NB4 (cell line): ENCODE measurements at regions not wholly inside any gene's neighbourhood (a gene's known extent, or its start where the extent isn't known, plus 50 kb on each side); places are given as distances from the start of the nearest gene placed in this dataset.

ENCODE experiments used
- MYC ChIP-seq: IDR thresholded peaks from 2 replicates; pipeline ENCODE4 v1.6.1; 2011; ENCODE audit warnings: low read depth, low read length
- POLR2A ChIP-seq: IDR thresholded peaks from 2 replicates; pipeline ENCODE4 v1.6.1; 2011; ENCODE audit warnings: mild to moderate bottlenecking; ENCODE audit not compliant: insufficient read length; ENCODE audit errors: extremely low read depth
- TF ChIP-seq, protein P1 (sequence below): IDR thresholded peaks from one replicate; pipeline ENCODE4 v1.5.1; 2012; ENCODE audit warnings: low read depth, low read length

DNA sequence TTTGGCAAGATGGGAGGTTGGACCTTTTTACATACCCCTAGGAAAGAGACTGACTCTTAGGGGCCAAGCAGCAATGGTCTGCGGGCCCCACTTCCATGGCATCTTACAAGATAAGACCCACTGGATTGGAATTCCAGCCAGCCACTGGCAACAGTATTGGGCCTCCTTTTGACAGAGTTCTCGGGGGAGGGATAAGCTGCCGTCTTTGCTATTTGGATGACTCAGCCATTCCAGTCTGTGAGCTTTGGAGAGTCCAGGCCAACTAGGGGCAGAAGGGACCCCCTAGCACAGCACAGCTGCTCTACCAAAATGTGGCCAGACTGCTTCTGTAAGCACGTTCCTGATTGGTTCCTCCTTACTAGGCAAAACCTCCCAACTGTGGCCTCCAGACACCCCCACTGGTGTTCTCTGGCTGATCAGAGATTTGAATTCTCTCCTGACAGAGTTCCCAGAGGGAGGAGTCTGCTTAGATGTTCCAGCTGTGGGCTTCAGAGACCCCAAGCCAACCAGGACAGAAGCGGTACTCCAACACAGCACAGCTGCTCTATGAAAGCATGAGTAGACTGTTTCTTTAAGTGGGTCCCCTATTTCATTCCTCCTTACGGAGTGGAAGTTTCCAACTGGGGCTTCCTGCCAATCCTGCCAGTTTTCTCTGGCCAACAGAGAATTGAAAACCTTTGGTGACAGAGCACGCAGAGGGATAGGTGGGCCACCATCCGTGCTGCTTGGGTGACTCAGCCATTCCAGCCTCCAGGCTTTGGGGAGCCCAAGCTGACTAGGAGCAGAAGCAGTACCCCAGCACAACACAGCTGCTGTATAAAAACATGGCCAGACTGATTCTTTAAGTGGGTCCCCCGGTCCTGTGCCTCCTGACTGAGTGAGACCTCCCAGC, 672.1 kb upstream of the RIOK2 start:
- TF ChIP-seq, protein P1, sequence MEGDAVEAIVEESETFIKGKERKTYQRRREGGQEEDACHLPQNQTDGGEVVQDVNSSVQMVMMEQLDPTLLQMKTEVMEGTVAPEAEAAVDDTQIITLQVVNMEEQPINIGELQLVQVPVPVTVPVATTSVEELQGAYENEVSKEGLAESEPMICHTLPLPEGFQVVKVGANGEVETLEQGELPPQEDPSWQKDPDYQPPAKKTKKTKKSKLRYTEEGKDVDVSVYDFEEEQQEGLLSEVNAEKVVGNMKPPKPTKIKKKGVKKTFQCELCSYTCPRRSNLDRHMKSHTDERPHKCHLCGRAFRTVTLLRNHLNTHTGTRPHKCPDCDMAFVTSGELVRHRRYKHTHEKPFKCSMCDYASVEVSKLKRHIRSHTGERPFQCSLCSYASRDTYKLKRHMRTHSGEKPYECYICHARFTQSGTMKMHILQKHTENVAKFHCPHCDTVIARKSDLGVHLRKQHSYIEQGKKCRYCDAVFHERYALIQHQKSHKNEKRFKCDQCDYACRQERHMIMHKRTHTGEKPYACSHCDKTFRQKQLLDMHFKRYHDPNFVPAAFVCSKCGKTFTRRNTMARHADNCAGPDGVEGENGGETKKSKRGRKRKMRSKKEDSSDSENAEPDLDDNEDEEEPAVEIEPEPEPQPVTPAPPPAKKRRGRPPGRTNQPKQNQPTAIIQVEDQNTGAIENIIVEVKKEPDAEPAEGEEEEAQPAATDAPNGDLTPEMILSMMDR, result no peak
- TF ChIP-seq MYC (no peak), POLR2A (no peak)
